Stimulated activated CD4-positive, alpha-beta T cell treated with anti-CD3 and anti-CD28 coated beads, Interleukin-2, amount 100 ng/mL, for 4 hours (primary cell): ENCODE measurements at regions not wholly inside any gene's neighbourhood (a gene's known extent, or its start where the extent isn't known, plus 50 kb on each side); places are given as distances from the start of the nearest gene placed in this dataset.

Experiments
- DNase-seq: peaks from one replicate; pipeline ENCODE4 v3.0.0-alpha.2; 2020; ENCODE audit warnings: low read depth

- DNase-seq: no peak
Observed at GRCh38 chr2:33680644-33681363, 81.7 kb upstream of the FAM98A start.

GRCh38 chr2:33678436-33678835, 79.3 kb upstream of the FAM98A start:
- no peak for DNase-seq

GRCh38 chr2:33673937-33674336, 74.8 kb upstream of the FAM98A start:
- DNase-seq: no peak

- no peak for DNase-seq
Observed at GRCh38 chr2:33672896-33673295, 73.8 kb upstream of the FAM98A start.

GRCh38 chr2:33672389-33672788, 73.3 kb upstream of the FAM98A start:
- no peak for DNase-seq

GRCh38 chr2:33671198-33671597, 72.1 kb upstream of the FAM98A start:
- no peak for DNase-seq

GRCh38 chr2:33670392-33670937, 71.4 kb upstream of the FAM98A start:
- DNase-seq: no peak

GRCh38 chr2:33666879-33667278, 67.8 kb upstream of the FAM98A start:
- DNase-seq: no peak

GRCh38 chr2:33665039-33665438, 65.9 kb upstream of the FAM98A start:
- no peak for DNase-seq

GRCh38 chr2:33660416-33661123, 61.5 kb upstream of the FAM98A start:
- no peak for DNase-seq

GRCh38 chr2:33655626-33656320, 56.7 kb upstream of the FAM98A start:
- DNase-seq: no peak

- no peak for DNase-seq
Observed at GRCh38 chr2:33652830-33653229, 53.7 kb upstream of the FAM98A start.

GRCh38 chr2:33650171-33650570, 51.1 kb upstream of the FAM98A start:
- no peak for DNase-seq
